Prostate gland (tissue), 2 donors: ENCODE measurements at regions not wholly inside any gene's neighbourhood (a gene's known extent, or its start where the extent isn't known, plus 50 kb on each side); places are given as distances from the start of the nearest gene placed in this dataset.

Experiments used
- CTCF ChIP-seq, 4 experiments: fragments of 200-600 bp in 2 of 4; fragments of 450-650 bp in 2 of 4; sonication (generic) in 2 of 4; IDR thresholded peaks; 1 replicate in 3 of 4; 2 replicates in 1 of 4; pipeline ENCODE4 v1.5.1; 2016 to 2019; ENCODE audit warnings: antibody characterized with exemption in 4 of 4, mild to moderate bottlenecking in 2 of 4, moderate library complexity in 2 of 4
- POLR2A ChIP-seq: fragments of 450-650 bp; IDR thresholded peaks from one replicate; pipeline ENCODE4 v1.6.1; 2016; ENCODE audit warnings: antibody characterized with exemption, mild to moderate bottlenecking
- POLR2AphosphoS5 ChIP-seq: sonication (generic); formaldehyde crosslinking; IDR thresholded peaks from one replicate; pipeline ENCODE4 v1.6.1; 2017; ENCODE audit warnings: antibody characterized with exemption

- TF ChIP-seq CTCF (IDR thresholded peaks at IDR 0.05) (no peak), POLR2A (no peak), POLR2AphosphoS5 (no peak)
These were observed 628.0 kb upstream of the ID4 start for GRCh38 chr6:19209202-19209601.
